Glomerular visceral epithelial cell (primary cell): ENCODE measurements at regions not wholly inside any gene's neighbourhood (a gene's known extent, or its start where the extent isn't known, plus 50 kb on each side); places are given as distances from the start of the nearest gene placed in this dataset.

Source experiments
- DNase-seq: peaks from one replicate; pipeline ENCODE4 v3.0.0-alpha.2; 2016; ENCODE audit errors: extremely low spot score

GRCh38 chr6:44706011-44706410 is 318.5 kb downstream of the CDC5L start:
- no peak for DNase-seq

- DNase-seq, result no peak
These were observed 320.7 kb downstream of the CDC5L start for GRCh38 chr6:44708208-44708607.

- no peak for DNase-seq
These were observed 325.0 kb downstream of the CDC5L start for GRCh38 chr6:44712353-44713111.

- no peak for DNase-seq
These were observed 327.7 kb downstream of the CDC5L start for GRCh38 chr6:44715188-44715587.

GRCh38 chr6:44715925-44716324 is 328.4 kb downstream of the CDC5L start:
- no peak for DNase-seq

GRCh38 chr6:44717431-44717830 is 329.9 kb downstream of the CDC5L start:
- no peak for DNase-seq

- DNase-seq, result no peak
These were observed 334.6 kb downstream of the CDC5L start for GRCh38 chr6:44721954-44722578.

- DNase-seq, result no peak
These were observed 335.2 kb downstream of the CDC5L start for GRCh38 chr6:44722736-44723135.

GRCh38 chr6:44723439-44724197 is 336.1 kb downstream of the CDC5L start:
- DNase-seq, result no peak

GRCh38 chr6:44725070-44725469 is 337.6 kb downstream of the CDC5L start:
- peak; percentile 35 for DNase-seq

GRCh38 chr6:44727651-44728630 is 340.4 kb downstream of the CDC5L start:
- DNase-seq, result no peak

GRCh38 chr6:44730771-44731391 is 343.4 kb downstream of the CDC5L start:
- peak; percentile 63 for DNase-seq

GRCh38 chr6:44731485-44732095 is 344.1 kb downstream of the CDC5L start:
- DNase-seq, result peak; percentile 64

GRCh38 chr6:44732243-44732642 is 344.7 kb downstream of the CDC5L start:
- no peak for DNase-seq

- peak; percentile 15 for DNase-seq
These were observed 345.6 kb downstream of the CDC5L start for GRCh38 chr6:44733126-44733525.

- DNase-seq, result no peak
These were observed 346.4 kb downstream of the CDC5L start for GRCh38 chr6:44733868-44734267.

GRCh38 chr6:44734886-44735629 is 347.6 kb downstream of the CDC5L start:
- DNase-seq, result no peak

GRCh38 chr6:44735630-44735963 is 348.1 kb downstream of the CDC5L start:
- DNase-seq, result peak; percentile 99

GRCh38 chr6:44737341-44737740 is 349.8 kb downstream of the CDC5L start:
- DNase-seq, result no peak
